ENCODE measurements at regions not wholly inside any gene's neighbourhood (a gene's known extent, or its start where the extent isn't known, plus 50 kb on each side); places are given as distances from the start of the nearest gene placed in this dataset.

DNA sequence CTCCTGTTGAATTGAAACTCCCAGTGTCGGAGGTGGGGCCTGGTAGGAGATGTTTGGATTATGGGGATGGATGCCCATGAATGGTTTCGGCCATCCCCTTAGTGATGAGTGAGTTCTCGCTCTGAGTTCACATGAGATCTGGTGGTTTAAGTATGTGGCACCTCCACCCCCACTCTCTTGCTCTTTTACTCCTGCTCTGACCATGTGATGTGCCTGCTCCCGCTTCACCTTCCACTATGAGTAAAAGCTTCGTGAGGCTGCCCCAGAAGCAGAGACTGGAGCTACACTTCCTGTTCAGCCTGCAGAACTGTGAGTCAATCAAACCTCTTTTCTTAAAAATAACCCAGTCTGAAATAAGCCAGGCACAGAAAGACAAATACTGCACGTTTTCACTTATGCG is 512.4 kb downstream of the HS3ST4 start:
- no peak overlapping the region for H3K4me3 ChIP-seq (ENCODE audit: control insufficient read depth, low read depth, low read length)
- TF ChIP-seq, protein P1, sequence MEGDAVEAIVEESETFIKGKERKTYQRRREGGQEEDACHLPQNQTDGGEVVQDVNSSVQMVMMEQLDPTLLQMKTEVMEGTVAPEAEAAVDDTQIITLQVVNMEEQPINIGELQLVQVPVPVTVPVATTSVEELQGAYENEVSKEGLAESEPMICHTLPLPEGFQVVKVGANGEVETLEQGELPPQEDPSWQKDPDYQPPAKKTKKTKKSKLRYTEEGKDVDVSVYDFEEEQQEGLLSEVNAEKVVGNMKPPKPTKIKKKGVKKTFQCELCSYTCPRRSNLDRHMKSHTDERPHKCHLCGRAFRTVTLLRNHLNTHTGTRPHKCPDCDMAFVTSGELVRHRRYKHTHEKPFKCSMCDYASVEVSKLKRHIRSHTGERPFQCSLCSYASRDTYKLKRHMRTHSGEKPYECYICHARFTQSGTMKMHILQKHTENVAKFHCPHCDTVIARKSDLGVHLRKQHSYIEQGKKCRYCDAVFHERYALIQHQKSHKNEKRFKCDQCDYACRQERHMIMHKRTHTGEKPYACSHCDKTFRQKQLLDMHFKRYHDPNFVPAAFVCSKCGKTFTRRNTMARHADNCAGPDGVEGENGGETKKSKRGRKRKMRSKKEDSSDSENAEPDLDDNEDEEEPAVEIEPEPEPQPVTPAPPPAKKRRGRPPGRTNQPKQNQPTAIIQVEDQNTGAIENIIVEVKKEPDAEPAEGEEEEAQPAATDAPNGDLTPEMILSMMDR (IDR thresholded peaks at IDR 0.05; ENCODE audit: control insufficient read depth, insufficient read depth, low read depth, low read length, missing control alignments), result no peak
- no peak for DNase-seq (ENCODE audit: low read depth)

DNA sequence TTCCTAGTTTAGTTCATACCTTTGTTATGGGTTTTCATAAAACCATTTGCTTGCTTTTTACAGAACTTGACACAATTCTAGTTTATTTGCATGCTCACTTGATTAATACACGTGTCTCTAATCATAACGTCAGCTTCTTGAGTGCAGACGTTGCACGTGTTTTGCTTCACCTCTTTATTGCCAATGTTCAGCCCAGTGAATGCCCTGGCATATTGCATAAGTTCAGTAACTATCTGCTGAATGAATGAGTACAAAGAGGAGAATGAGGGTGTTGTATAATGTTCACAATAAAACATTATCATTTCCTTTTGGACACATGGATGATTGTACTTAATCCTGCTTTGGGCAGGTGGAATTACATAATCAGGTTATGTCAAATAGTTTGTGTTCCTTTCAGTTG is 519.8 kb downstream of the HS3ST4 start:
- TF ChIP-seq, protein P1 (IDR thresholded peaks at IDR 0.05; ENCODE audit: control insufficient read depth, insufficient read depth, low read depth, low read length, missing control alignments), result no peak
- H3K4me3 ChIP-seq (ENCODE audit: control insufficient read depth, low read depth, low read length), result no peak overlapping the region
- DNase-seq (ENCODE audit: low read depth), result no peak

DNA sequence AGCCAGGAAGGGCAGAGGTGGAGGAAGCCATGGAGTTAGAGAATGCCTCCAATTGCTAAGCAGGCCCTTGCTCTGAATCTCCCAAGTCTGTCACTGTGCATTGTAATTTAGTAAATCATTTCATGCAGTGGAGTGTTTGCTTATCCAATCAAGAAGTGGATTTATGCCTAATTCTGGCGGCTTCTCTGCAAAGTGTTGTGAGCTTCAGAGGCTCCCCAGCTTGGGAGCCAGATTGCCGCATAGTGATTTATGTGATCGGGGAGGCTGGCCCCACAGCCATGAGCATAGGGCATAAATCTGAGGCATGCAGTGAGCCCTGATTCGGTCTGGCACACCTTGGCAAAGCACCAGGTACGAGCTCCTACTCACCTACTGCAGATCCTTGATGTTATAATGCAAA is 520.8 kb downstream of the HS3ST4 start:
- H3K4me3 ChIP-seq (ENCODE audit: control insufficient read depth, low read depth, low read length), result no peak overlapping the region
- TF ChIP-seq, protein P1 (IDR thresholded peaks at IDR 0.05; ENCODE audit: control insufficient read depth, insufficient read depth, low read depth, low read length, missing control alignments), result no peak
- no peak for DNase-seq (ENCODE audit: low read depth)

DNA sequence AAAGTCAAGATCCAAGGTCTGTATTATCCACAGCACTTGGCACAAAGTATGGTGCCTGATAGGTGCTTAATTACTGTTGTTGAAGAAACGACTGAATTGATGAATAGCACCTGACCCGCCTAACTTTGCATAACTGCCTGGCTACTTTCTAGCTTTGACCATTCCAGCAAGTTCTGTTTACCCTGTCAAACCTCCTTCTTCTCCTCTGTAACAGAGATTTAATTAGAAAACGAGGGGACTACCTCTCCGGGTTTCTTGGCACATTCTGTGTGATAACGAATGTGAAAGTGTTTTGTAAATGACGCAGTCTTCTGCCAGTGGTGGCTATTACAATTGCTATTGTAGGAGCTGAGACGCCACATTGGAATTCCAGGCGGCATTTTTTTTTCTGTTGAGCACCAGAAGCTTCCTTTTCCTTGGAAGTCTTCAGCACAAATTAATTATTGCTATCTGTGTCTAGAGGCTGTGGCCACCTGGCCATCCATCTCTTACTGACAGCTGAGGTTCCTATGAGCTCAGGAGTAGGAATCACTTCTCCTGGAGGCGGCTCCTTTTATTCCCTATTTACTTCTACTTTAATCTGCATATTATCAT is 522.9 kb downstream of the HS3ST4 start:
- TF ChIP-seq, protein P1 (IDR thresholded peaks at IDR 0.05; ENCODE audit: control insufficient read depth, insufficient read depth, low read depth, low read length, missing control alignments), result no peak
- DNase-seq (ENCODE audit: low read depth), result no peak

DNA sequence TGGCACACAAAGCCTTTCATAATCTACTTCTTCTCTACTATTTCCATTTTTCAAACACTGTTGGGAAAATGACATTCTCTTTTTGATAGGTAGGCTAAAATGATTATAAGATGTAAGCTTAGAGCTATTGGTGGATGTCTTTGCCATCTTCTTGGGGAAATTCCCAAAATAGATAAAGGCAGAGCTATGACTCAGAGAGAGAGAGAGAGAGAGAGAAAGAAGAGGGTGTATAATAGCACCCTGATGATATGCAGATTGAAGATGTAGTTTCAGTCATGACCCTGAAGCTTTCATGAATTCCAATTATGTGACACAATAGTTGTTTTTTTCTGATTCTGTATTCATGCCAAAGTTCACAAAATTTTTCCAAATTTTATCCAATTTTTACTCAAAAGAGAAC is 529.1 kb downstream of the HS3ST4 start:
- DNase-seq (ENCODE audit: low read depth), result no peak
- TF ChIP-seq, protein P1 (IDR thresholded peaks at IDR 0.05; ENCODE audit: control insufficient read depth, insufficient read depth, low read depth, low read length, missing control alignments), result no peak
- no peak overlapping the region for H3K4me3 ChIP-seq (ENCODE audit: control insufficient read depth, low read depth, low read length)

More for the DNA sequence above, 522.9 kb downstream of the HS3ST4 start:
- no peak overlapping the region for H3K4me3 ChIP-seq (ENCODE audit: control insufficient read depth, low read depth, low read length)

DNA sequence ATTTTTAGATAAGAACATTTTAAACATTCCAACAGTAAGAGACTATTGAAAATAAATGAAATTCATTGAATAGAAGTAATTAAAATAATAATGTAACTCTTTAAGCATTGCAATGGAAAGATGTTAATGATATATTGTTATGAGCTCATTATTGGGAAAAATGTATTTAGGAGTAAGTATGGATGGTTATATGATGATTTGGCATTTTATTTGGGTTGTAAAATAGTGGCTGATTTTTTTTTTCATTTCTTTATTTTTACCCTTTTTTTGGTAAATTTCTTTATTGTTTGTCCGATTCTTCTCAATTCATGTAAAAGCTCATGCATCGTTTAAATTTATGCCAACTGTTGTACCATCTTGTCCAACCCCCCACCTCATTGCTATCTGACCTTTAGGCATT is 539.9 kb downstream of the HS3ST4 start:
- no peak overlapping the region for H3K4me3 ChIP-seq (ENCODE audit: control insufficient read depth, low read depth, low read length)
- no peak for DNase-seq (ENCODE audit: low read depth)
- TF ChIP-seq, protein P1 (IDR thresholded peaks at IDR 0.05; ENCODE audit: control insufficient read depth, insufficient read depth, low read depth, low read length, missing control alignments), result no peak

DNA sequence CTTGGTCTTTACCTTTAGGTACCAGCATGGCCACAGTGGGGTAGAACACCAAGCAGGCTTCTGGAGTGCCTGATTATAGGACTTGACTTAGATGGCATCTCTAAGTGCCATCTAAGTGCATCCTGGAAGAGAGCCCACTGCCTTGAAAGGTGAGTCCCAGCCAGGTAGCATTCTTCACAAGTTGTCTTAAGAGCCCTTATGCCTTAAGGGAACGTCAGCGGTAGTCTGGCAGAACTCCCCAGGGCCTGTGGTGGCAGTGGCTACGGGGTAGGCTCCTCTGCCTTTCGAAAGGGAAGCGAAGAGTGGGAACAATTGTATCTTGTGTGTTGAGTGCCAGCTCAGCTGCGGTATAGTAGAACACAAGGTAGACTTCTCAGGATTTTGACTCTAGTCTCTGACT is 549.0 kb downstream of the HS3ST4 start:
- TF ChIP-seq, protein P1 (IDR thresholded peaks at IDR 0.05; ENCODE audit: control insufficient read depth, insufficient read depth, low read depth, low read length, missing control alignments), result no peak
- no peak for DNase-seq (ENCODE audit: low read depth)
- no peak overlapping the region for H3K4me3 ChIP-seq (ENCODE audit: control insufficient read depth, low read depth, low read length)

Data from AG09309 (cell line).